Esophagus muscularis mucosa (tissue), 4 donors: ENCODE measurements at regions not wholly inside any gene's neighbourhood (a gene's known extent, or its start where the extent isn't known, plus 50 kb on each side); places are given as distances from the start of the nearest gene placed in this dataset.

Experiments
- DNase-seq: peaks from one replicate; pipeline ENCODE4 v3.0.0-alpha.2; 2017; ENCODE audit errors: extremely low spot score
- H3K27ac ChIP-seq, 4 donors: fragments of 200-600 bp; sonication (generic); replicated peaks in 1 of 4; 1 replicate in 3 of 4; 2 replicates in 1 of 4; pipeline ENCODE4 v1.5.1; 2016 to 2019; ENCODE audit warnings: mild to moderate bottlenecking in 1 of 4
- H3K27me3 ChIP-seq, 4 donors: fragments of 200-600 bp; sonication (generic); one replicate each; pipeline versions ENCODE4 v1.5.1 to v1.6.0; 2016 to 2019
- H3K36me3 ChIP-seq, 4 donors: fragments of 200-600 bp; sonication (generic); one replicate each; pipeline ENCODE4 v1.5.1; 2016 to 2019
- H3K4me1 ChIP-seq, 4 donors: fragments of 200-600 bp; sonication (generic); one replicate each; pipeline ENCODE4 v1.5.1; 2016 to 2019
- H3K4me3 ChIP-seq, 4 donors: fragments of 200-600 bp; sonication (generic); 1 replicate in 2 of 4; 2 replicates in 2 of 4; pipeline ENCODE4 v1.5.1; 2016 to 2019; ENCODE audit warnings: mild to moderate bottlenecking in 4 of 4, moderate library complexity in 1 of 4
- H3K9me3 ChIP-seq, 4 donors: fragments of 200-600 bp; sonication (generic); 1 replicate in 3 of 4; 2 replicates in 1 of 4; pipeline ENCODE4 v1.5.1; 2016 to 2019
- CTCF ChIP-seq, 3 experiments: fragments of 200-600 bp in 2 of 3; fragments of 450-650 bp in 1 of 3; sonication (generic) in 2 of 3; IDR thresholded peaks; one replicate each; pipeline ENCODE4 v1.5.1; 2017 to 2019; ENCODE audit warnings: antibody characterized with exemption in 3 of 3, mild to moderate bottlenecking in 2 of 3, moderate library complexity in 1 of 3
- EP300 ChIP-seq: sonication (generic); formaldehyde crosslinking; IDR thresholded peaks from one replicate; pipeline ENCODE4 v1.6.1; 2017; ENCODE audit warnings: antibody characterized with exemption
- POLR2A ChIP-seq: fragments of 450-650 bp; IDR thresholded peaks from one replicate; pipeline ENCODE4 v1.6.1; 2017; ENCODE audit warnings: antibody characterized with exemption, moderate library complexity, mild to moderate bottlenecking, low read depth
- POLR2AphosphoS5 ChIP-seq, 2 donors: sonication (generic); formaldehyde crosslinking; IDR thresholded peaks; one replicate each; pipeline ENCODE4 v1.6.1; 2017; ENCODE audit warnings: antibody characterized with exemption in 2 of 2
- WGBS: methylation state at CpG from one replicate; pipeline ENCODE4 v1.1.5; 2018; 5-methylcytosine and 5-hydroxymethylcytosine counted together
- intact Hi-C: fragments of 100-400 bp; cut with DNase I; formaldehyde crosslinking; loops from one replicate; pipeline ENCODE4 v1.15.1; 2023

DNA sequence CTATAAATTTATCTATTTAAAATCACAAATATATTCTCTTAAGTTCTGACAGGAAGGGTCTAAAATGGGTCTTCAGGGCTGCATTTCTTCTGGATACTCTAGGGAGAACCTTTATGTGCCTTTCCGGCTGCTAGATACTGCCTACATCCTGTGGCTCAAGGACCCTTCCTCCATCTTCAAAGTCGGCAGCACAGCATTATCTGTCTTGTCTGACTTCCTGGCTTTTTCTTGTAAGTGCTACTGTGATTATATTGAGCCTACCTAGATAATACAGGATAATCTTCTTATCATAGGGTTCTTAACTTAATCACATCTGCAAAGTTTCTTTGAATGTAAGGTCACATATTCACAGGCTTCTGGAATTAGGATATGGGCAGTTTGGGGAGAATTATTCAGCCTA lies 943.8 kb upstream of the TYRP1 start:
- Histone ChIP-seq H3K9me3 (no peaks in the 10 kb centered on the region), H3K4me1 (no peaks in the 10 kb centered on the region), H3K4me3 (no peak overlapping the region), H3K27me3 (no peaks in the 10 kb centered on the region), H3K27ac (no peak overlapping the region), H3K36me3 (no peaks in the 10 kb centered on the region)
- WGBS = 78% methylated on average over 2 of the region's 2 CpGs
- intact Hi-C loops = no loop called here
- DNase-seq = no peak
- TF ChIP-seq CTCF (IDR thresholded peaks at IDR 0.05) = no peak
- TF ChIP-seq POLR2AphosphoS5 (IDR thresholded peaks at IDR 0.05) = no peak
- TF ChIP-seq POLR2A = no peak
- no peak for TF ChIP-seq EP300

GRCh38 chr9:11755951-11756350 lies 937.2 kb upstream of the TYRP1 start:
- no peaks in the 10 kb centered on the region for H3K9me3 ChIP-seq
- H3K27me3 ChIP-seq = no peaks in the 10 kb centered on the region
- TF ChIP-seq POLR2AphosphoS5 (IDR thresholded peaks at IDR 0.05) = no peak
- no peak for TF ChIP-seq CTCF (IDR thresholded peaks at IDR 0.05)
- no peak overlapping the region for H3K4me3 ChIP-seq
- no peak for DNase-seq
- H3K27ac ChIP-seq = no peak overlapping the region
- H3K36me3 ChIP-seq = no peaks in the 10 kb centered on the region
- H3K4me1 ChIP-seq = no peaks in the 10 kb centered on the region
- intact Hi-C loops = no loop called here

DNA sequence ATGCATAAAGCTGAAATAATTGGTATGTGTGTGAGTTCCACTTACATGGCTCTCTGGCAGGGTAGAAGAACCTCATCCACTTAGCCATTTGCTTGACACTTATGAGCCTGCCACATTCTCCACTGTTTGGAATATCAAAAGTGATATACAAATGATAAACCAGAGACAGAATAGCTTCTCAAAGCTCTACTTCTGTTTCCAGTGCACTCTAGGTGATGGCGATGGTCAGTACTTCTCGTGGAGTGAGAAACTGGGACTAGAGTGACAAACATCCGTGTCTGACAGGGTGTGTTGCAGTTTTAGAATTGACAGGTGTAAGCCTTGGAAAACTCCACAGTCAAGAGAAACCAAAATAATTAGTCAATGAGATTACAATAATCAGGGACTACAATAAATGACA lies 935.8 kb upstream of the TYRP1 start:
- no peaks in the 10 kb centered on the region for H3K9me3 ChIP-seq
- TF ChIP-seq EP300 (no peak), POLR2A (no peak)
- intact Hi-C loops = no loop called here
- H3K27ac ChIP-seq = no peak overlapping the region
- no peak for DNase-seq
- H3K36me3 ChIP-seq = no peaks in the 10 kb centered on the region
- H3K4me1 ChIP-seq = no peaks in the 10 kb centered on the region
- no peak overlapping the region for H3K4me3 ChIP-seq
- WGBS = 97% methylated on average over 3 of the region's 3 CpGs
- H3K27me3 ChIP-seq = no peaks in the 10 kb centered on the region

- no peak overlapping the region for H3K4me3 ChIP-seq
- TF ChIP-seq EP300 (no peak), CTCF (IDR thresholded peaks at IDR 0.05) (no peak), POLR2AphosphoS5 (IDR thresholded peaks at IDR 0.05) (no peak), POLR2A (no peak)
- H3K27me3 ChIP-seq = no peaks in the 10 kb centered on the region
- intact Hi-C loops = no loop called here
- H3K9me3 ChIP-seq = no peaks in the 10 kb centered on the region
- no peak overlapping the region for H3K27ac ChIP-seq
- no peak for DNase-seq
- no peaks in the 10 kb centered on the region for H3K36me3 ChIP-seq
- H3K4me1 ChIP-seq = no peaks in the 10 kb centered on the region
- WGBS = 79% methylated on average over 3 of the region's 3 CpGs
Observed at GRCh38 chr9:11758016-11758415, 935.2 kb upstream of the TYRP1 start.

DNA sequence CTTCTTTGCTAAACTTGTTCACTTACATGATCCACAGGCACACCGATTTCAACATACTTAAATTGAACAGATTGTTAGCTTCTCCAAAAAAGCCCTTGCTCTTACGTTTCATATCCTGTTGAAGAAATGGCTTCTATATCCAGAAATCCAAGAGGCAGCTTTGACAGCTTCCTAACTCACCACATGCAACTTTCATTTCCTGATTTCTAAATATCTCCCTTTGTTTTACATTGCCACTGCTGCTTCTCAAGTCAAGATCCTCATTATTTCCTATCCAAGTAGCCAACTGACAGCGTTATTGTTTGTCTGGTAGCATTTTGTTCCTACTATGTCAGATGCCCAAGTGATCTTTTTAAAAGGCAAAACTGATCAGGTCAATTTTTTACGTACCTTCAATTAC lies 913.2 kb upstream of the TYRP1 start:
- no peaks in the 10 kb centered on the region for H3K36me3 ChIP-seq
- no peak overlapping the region for H3K4me3 ChIP-seq
- intact Hi-C loops = no loop called here
- H3K27ac ChIP-seq = no peak overlapping the region
- WGBS = 71% methylated on average over 4 of the region's 4 CpGs
- no peak for DNase-seq
- H3K9me3 ChIP-seq = no peaks in the 10 kb centered on the region
- no peaks in the 10 kb centered on the region for H3K27me3 ChIP-seq
- no peaks in the 10 kb centered on the region for H3K4me1 ChIP-seq
- TF ChIP-seq CTCF (IDR thresholded peaks at IDR 0.05) (no peak), EP300 (no peak), POLR2A (no peak), POLR2AphosphoS5 (IDR thresholded peaks at IDR 0.05) (no peak)
